MM.1S (cell line): ENCODE measurements at regions not wholly inside any gene's neighbourhood (a gene's known extent, or its start where the extent isn't known, plus 50 kb on each side); places are given as distances from the start of the nearest gene placed in this dataset.

ENCODE experiments used
- EZH2 ChIP-seq: fragments of 300-600 bp; sonication (generic); optimal IDR thresholded peaks from 2 replicates; pipeline ENCODE3; 2017; ENCODE audit warnings: low read depth, mild to moderate bottlenecking, antibody characterized with exemption, low read length, mixed read lengths
- EZH2phosphoT487 ChIP-seq: fragments of 300-600 bp; sonication (generic); IDR thresholded peaks from 2 replicates; pipeline ENCODE4 v1.6.1; 2018; ENCODE audit warnings: antibody characterized with exemption, low read length
- TF ChIP-seq, protein P1 (sequence below): fragments of 300-600 bp; sonication (generic); IDR thresholded peaks from 2 replicates; pipeline ENCODE4 v1.5.1; 2016; ENCODE audit warnings: antibody characterized with exemption, low read length, mixed read lengths

DNA sequence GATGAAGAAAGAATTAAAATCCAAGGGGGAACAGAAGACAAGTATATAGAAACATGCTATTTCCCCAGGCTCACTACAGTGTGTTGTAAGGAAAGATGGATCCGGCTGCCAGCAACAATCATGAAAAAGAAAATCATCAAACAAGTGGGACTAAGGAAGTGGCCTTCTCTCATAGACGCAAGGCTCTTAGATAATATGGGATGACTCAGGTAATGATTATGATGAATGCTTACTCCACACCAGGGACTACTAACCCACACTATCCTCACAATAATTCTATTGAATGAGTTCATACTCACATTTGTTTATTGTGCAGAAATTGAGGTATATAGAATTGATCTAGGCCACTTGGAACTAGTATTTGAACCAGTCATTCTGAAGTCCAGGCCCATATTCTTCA lies 111.2 kb upstream of the BET1 start:
- TF ChIP-seq, protein P1, sequence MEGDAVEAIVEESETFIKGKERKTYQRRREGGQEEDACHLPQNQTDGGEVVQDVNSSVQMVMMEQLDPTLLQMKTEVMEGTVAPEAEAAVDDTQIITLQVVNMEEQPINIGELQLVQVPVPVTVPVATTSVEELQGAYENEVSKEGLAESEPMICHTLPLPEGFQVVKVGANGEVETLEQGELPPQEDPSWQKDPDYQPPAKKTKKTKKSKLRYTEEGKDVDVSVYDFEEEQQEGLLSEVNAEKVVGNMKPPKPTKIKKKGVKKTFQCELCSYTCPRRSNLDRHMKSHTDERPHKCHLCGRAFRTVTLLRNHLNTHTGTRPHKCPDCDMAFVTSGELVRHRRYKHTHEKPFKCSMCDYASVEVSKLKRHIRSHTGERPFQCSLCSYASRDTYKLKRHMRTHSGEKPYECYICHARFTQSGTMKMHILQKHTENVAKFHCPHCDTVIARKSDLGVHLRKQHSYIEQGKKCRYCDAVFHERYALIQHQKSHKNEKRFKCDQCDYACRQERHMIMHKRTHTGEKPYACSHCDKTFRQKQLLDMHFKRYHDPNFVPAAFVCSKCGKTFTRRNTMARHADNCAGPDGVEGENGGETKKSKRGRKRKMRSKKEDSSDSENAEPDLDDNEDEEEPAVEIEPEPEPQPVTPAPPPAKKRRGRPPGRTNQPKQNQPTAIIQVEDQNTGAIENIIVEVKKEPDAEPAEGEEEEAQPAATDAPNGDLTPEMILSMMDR = no peak
- TF ChIP-seq EZH2phosphoT487 = no peak
- no peak for TF ChIP-seq EZH2
